GM23248 (cell line): ENCODE measurements at regions not wholly inside any gene's neighbourhood (a gene's known extent, or its start where the extent isn't known, plus 50 kb on each side); places are given as distances from the start of the nearest gene placed in this dataset.
"Not testable (repeated sequence)": the region's sequence is repeated elsewhere in the genome, so short reads cannot be mapped to it uniquely, and the experiment has no call there.

Experiments
- DNase-seq: peaks from one replicate; pipeline ENCODE4 v3.0.0-alpha.2; 2015
- H2AFZ ChIP-seq: fragments of 200-600 bp; sonication (generic); 2 replicates; pipeline ENCODE4 v1.6.1; 2016; ENCODE audit warnings: antibody characterized with exemption
- H3F3A ChIP-seq: fragments of 200-600 bp; sonication (generic); 2 replicates; pipeline ENCODE4 v1.6.1; 2016; ENCODE audit warnings: mild to moderate bottlenecking, antibody characterized with exemption, mixed run types; ENCODE audit not compliant: insufficient read depth
- H3K27ac ChIP-seq: fragments of 200-600 bp; sonication (generic); 2 replicates; pipeline ENCODE4 v1.5.1; 2016; ENCODE audit warnings: mild to moderate bottlenecking
- H3K27me3 ChIP-seq: fragments of 200-600 bp; sonication (generic); replicated peaks from 2 replicates; pipeline ENCODE4 v1.6.1; 2016; ENCODE audit warnings: mild to moderate bottlenecking; ENCODE audit not compliant: insufficient read depth
- H3K36me3 ChIP-seq: fragments of 200-600 bp; sonication (generic); 2 replicates; pipeline ENCODE4 v1.6.1; 2016; ENCODE audit warnings: low read depth, mild to moderate bottlenecking
- H3K4me1 ChIP-seq: fragments of 200-600 bp; sonication (generic); 2 replicates; pipeline ENCODE4 v1.6.1; 2016; ENCODE audit warnings: mild to moderate bottlenecking; ENCODE audit not compliant: insufficient read depth
- H3K4me2 ChIP-seq: fragments of 200-600 bp; sonication (generic); one replicate; pipeline ENCODE4 v1.6.1; 2016; ENCODE audit warnings: mild to moderate bottlenecking; ENCODE audit not compliant: unreplicated experiment
- H3K4me3 ChIP-seq: fragments of 200-600 bp; sonication (generic); 2 replicates; pipeline ENCODE4 v1.5.1; 2016; ENCODE audit warnings: mild to moderate bottlenecking
- H3K79me2 ChIP-seq: fragments of 200-600 bp; sonication (generic); 2 replicates; pipeline ENCODE4 v1.6.1; 2016; ENCODE audit warnings: mild to moderate bottlenecking; ENCODE audit not compliant: insufficient read depth
- H3K9ac ChIP-seq: fragments of 200-600 bp; sonication (generic); 2 replicates; pipeline ENCODE4 v1.6.1; 2016; ENCODE audit warnings: mild to moderate bottlenecking
- H3K9me2 ChIP-seq: fragments of 200-600 bp; sonication (generic); 2 replicates; pipeline ENCODE4 v1.6.1; 2016; ENCODE audit warnings: mixed run types, mild to moderate bottlenecking, moderate library complexity; ENCODE audit not compliant: insufficient read depth
- H3K9me3 ChIP-seq: fragments of 200-600 bp; sonication (generic); one replicate; pipeline ENCODE4 v1.6.1; 2017; ENCODE audit warnings: low read depth
- H4K20me1 ChIP-seq: fragments of 200-600 bp; sonication (generic); 2 replicates; pipeline ENCODE4 v1.6.0; 2016; ENCODE audit not compliant: insufficient read depth
- EZH2 ChIP-seq: fragments of 200-600 bp; sonication (generic); IDR thresholded peaks from 2 replicates; pipeline ENCODE4 v1.6.1; 2018; ENCODE audit warnings: antibody characterized with exemption, mild to moderate bottlenecking; ENCODE audit not compliant: insufficient read depth, poor library complexity, severe bottlenecking
- EZH2phosphoT487 ChIP-seq: fragments of 200-600 bp; sonication (generic); IDR thresholded peaks from 2 replicates; pipeline ENCODE4 v1.6.1; 2018; ENCODE audit warnings: antibody characterized with exemption, moderate library complexity, mild to moderate bottlenecking, low read depth; ENCODE audit not compliant: insufficient read depth
- WGBS, 2 experiments: methylation state at CpG; one replicate each; pipeline ENCODE4 v1.1.6; 2015 to 2017; ENCODE audit warnings: low lambda C conversion rate in 2 of 2, low coverage in 1 of 2; ENCODE audit errors: missing lambda C conversion rate in 2 of 2; 5-methylcytosine and 5-hydroxymethylcytosine counted together
- in situ Hi-C: fragments of 300-500 bp; cut with MboI; formaldehyde crosslinking; loops from 2 replicates; pipeline ENCODE4 v1.15.0; 2020

DNA sequence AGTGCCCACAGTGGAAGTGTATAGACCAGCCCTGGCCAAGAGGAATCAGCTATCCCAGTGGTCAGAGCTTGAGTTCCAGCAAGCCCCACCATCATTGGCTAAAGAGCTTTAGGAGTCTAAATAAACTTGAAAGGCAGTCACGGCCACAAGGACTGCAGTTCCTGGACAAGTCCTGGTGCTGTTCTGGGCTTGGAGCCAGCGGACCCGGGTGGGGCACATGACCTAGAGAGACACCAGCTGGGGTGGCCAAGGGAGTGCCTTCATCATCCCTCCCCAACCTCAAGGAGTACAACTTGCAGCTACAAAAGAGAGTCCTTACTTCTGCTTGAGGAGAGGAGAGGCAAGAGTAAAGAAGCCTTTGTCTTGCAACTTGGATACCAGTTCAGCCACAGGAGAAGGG, 439.8 kb upstream of the TMEFF2 start:
- 13 to 33% methylated on average over 3 of the region's 3 CpGs for WGBS, 2 experiments
- H4K20me1 ChIP-seq, result no peaks in the 10 kb centered on the region
- H3K4me2 ChIP-seq, result no peak overlapping the region
- no peak overlapping the region for H3K4me3 ChIP-seq
- H3K27ac ChIP-seq, result no peak overlapping the region
- no peaks in the 10 kb centered on the region for H3F3A ChIP-seq
- no peaks in the 10 kb centered on the region for H3K4me1 ChIP-seq
- no peak overlapping the region for H3K9ac ChIP-seq
- H3K9me3 ChIP-seq, result peaks cover 4% of the 10 kb centered on the region
- H3K27me3 ChIP-seq, result no peaks in the 10 kb centered on the region
- no peak overlapping the region for H2AFZ ChIP-seq
- no peak for TF ChIP-seq EZH2
- no peak for TF ChIP-seq EZH2phosphoT487
- H3K9me2 ChIP-seq, result no peaks in the 10 kb centered on the region
- H3K36me3 ChIP-seq, result no peaks in the 10 kb centered on the region
- H3K79me2 ChIP-seq, result no peaks in the 10 kb centered on the region
- no peak for DNase-seq
- in situ Hi-C loops, result no loop called here

GRCh38 chr2:192628017-192628416, 433.3 kb upstream of the TMEFF2 start:
- no peak for TF ChIP-seq EZH2
- no peak for TF ChIP-seq EZH2phosphoT487
- no peak overlapping the region for H3K27ac ChIP-seq
- no peaks in the 10 kb centered on the region for H3K9me3 ChIP-seq
- no peak overlapping the region for H3K9ac ChIP-seq
- DNase-seq, result no peak
- H3K36me3 ChIP-seq, result no peaks in the 10 kb centered on the region
- WGBS, 2 experiments, result 58 to 68% methylated on average over 2 of the region's 2 CpGs
- H2AFZ ChIP-seq, result no peak overlapping the region
- no peak overlapping the region for H3K4me3 ChIP-seq
- H4K20me1 ChIP-seq, result no peaks in the 10 kb centered on the region
- in situ Hi-C loops, result no loop called here
- H3F3A ChIP-seq, result no peaks in the 10 kb centered on the region
- no peaks in the 10 kb centered on the region for H3K79me2 ChIP-seq
- no peaks in the 10 kb centered on the region for H3K9me2 ChIP-seq
- no peak overlapping the region for H3K4me2 ChIP-seq
- no peaks in the 10 kb centered on the region for H3K27me3 ChIP-seq
- no peaks in the 10 kb centered on the region for H3K4me1 ChIP-seq

DNA sequence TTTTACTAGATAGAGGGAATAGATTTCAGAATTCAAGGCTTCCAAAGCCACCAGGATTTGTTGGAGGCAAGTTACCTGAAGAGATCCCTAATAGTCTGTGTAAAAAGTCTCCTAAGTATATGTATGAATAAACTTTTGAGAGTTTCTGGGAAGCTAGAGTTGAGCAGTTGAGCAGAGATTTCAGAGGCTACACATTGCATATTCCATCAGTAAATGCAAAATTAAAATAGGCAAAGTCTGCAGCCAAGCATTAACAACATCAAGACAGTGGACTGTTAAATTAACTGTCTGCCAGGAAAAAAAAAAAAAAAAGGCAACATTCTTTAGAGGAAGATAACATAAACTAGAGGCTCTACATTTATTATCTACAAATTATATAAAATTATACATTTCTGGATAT, 420.4 kb upstream of the TMEFF2 start:
- Histone ChIP-seq H3F3A (no peaks in the 10 kb centered on the region), H2AFZ (no peak overlapping the region), H3K4me1 (no peaks in the 10 kb centered on the region), H3K36me3 (no peaks in the 10 kb centered on the region), H3K9me3 (no peaks in the 10 kb centered on the region), H3K79me2 (no peaks in the 10 kb centered on the region), H4K20me1 (no peaks in the 10 kb centered on the region), H3K27me3 (no peaks in the 10 kb centered on the region), H3K4me2 (no peak overlapping the region), H3K9ac (no peak overlapping the region), H3K9me2 (no peaks in the 10 kb centered on the region), H3K4me3 (no peak overlapping the region), H3K27ac (no peak overlapping the region)
- no peak for DNase-seq
- TF ChIP-seq EZH2, result no peak
- TF ChIP-seq EZH2phosphoT487, result no peak
- in situ Hi-C loops, result no loop called here

DNA sequence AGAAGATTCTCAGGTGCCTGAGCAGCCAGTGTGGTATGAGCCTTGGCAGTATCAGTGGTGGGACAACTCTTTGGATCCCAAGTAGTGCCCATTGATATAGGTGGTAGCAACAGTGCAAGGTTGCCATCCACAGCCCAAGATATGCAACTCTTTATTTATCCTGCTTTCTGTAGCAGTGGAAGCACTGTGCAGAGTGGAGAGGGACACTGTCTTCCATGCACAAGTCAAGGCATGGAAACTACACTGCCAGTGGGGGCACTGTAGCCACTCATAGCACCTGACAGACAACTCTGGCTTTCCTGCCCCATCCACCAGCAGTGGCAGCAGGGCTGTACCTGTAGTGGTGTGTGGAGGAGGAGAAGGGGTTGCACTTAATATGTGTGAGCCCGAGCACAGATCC, 409.6 kb upstream of the TMEFF2 start:
- no peak overlapping the region for H3K4me3 ChIP-seq
- H3K9me2 ChIP-seq, result no peaks in the 10 kb centered on the region
- no peaks in the 10 kb centered on the region for H3K79me2 ChIP-seq
- no peak overlapping the region for H3K4me2 ChIP-seq
- no peaks in the 10 kb centered on the region for H4K20me1 ChIP-seq
- in situ Hi-C loops, result no loop called here
- no peak overlapping the region for H3K9ac ChIP-seq
- H3K4me1 ChIP-seq, result no peaks in the 10 kb centered on the region
- 6 to 25% methylated on average over 1 of the region's 1 CpG for WGBS, 2 experiments
- H3K9me3 ChIP-seq, result no peaks in the 10 kb centered on the region
- H3K27me3 ChIP-seq, result no peaks in the 10 kb centered on the region
- no peak for DNase-seq
- no peak overlapping the region for H3K27ac ChIP-seq
- H2AFZ ChIP-seq, result no peak overlapping the region
- TF ChIP-seq EZH2phosphoT487, result no peak
- TF ChIP-seq EZH2, result no peak
- H3K36me3 ChIP-seq, result no peaks in the 10 kb centered on the region
- no peaks in the 10 kb centered on the region for H3F3A ChIP-seq

GRCh38 chr2:192598649-192599048, 403.9 kb upstream of the TMEFF2 start:
- H3K36me3 ChIP-seq, in situ Hi-C loops, H3K9ac ChIP-seq, H3F3A ChIP-seq, H2AFZ ChIP-seq, H3K27me3 ChIP-seq, H3K4me2 ChIP-seq, H3K79me2 ChIP-seq, DNase-seq, H4K20me1 ChIP-seq, H3K9me2 ChIP-seq, H3K4me3 ChIP-seq, H3K4me1 ChIP-seq, H3K27ac ChIP-seq, H3K9me3 ChIP-seq: not testable (repeated sequence)
- WGBS, 2 experiments, result 52 to 58% methylated on average over 9 of the region's 9 CpGs
